CD4-positive, alpha-beta T cell treated with Interleukin-21 for 1 hour (primary cell): ENCODE measurements at regions not wholly inside any gene's neighbourhood (a gene's known extent, or its start where the extent isn't known, plus 50 kb on each side); places are given as distances from the start of the nearest gene placed in this dataset.
"Not testable (repeated sequence)": the region's sequence is repeated elsewhere in the genome, so short reads cannot be mapped to it uniquely, and the experiment has no call there.

ENCODE experiments used
- DNase-seq: peaks from one replicate; pipeline ENCODE4 v3.0.0-alpha.2; 2020

DNA sequence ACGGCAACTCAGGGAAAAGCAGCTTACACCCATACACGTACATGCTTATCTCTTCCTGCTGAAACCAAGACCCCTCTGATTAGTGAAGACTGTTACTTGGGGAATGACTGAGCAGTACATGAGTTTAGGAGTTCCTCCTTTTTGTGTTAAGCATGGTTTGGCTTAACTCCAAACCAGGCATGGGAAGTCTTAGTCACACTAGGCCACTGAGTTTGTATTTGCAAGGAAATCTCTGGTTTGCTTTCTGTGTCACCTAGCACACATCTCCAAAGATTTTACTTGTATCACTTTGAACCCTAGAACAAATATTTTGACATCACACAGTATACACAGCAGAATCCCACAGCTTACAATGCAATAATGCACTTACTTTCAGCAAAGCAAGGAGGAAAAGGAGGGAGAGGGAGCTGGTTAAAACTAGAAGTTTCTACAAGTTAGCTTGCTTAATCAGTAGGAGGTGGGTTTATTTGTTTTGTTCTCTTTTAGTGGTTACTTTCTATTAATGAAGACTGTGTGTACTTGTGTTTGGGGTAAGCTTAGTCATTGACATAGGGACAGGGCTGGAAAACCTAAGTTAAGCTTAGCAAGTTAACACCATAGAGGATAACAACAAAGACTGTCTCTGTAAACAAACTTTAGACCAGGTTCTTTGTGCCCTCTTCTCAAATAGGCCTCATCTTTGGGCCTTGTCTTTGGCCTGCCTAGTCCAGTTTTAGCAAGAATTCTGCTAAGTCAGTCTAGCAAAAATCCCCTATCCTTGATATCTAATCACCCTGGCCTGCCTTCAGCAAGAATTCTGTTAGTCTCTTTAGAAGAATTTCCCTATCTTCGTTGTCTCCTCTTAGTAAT lies 219.4 kb downstream of the MREG start:
- peak; percentile 10 for DNase-seq

DNA sequence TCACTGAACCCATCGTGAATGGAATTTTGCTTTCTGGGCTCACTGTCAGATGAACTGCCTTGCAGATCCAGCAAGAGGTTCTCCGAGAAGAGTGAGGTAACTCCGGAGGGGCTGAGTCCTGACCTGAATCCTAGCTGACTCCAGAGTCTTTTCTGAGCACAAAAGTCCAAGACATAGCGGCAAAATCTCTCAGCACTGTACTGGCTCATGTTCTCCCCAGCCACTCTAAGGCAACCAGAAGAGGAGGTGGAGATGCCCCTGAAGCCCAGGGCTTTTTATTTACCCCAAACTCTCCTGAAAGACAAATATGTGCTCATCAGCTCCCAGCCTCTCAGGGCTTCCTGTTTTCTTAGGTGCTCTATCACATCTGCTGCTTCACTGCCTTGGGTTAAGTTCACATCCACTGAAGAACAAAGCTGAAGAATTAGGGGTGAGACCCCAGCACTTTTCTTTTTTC lies 221.8 kb downstream of the MREG start:
- DNase-seq: no peak

DNA sequence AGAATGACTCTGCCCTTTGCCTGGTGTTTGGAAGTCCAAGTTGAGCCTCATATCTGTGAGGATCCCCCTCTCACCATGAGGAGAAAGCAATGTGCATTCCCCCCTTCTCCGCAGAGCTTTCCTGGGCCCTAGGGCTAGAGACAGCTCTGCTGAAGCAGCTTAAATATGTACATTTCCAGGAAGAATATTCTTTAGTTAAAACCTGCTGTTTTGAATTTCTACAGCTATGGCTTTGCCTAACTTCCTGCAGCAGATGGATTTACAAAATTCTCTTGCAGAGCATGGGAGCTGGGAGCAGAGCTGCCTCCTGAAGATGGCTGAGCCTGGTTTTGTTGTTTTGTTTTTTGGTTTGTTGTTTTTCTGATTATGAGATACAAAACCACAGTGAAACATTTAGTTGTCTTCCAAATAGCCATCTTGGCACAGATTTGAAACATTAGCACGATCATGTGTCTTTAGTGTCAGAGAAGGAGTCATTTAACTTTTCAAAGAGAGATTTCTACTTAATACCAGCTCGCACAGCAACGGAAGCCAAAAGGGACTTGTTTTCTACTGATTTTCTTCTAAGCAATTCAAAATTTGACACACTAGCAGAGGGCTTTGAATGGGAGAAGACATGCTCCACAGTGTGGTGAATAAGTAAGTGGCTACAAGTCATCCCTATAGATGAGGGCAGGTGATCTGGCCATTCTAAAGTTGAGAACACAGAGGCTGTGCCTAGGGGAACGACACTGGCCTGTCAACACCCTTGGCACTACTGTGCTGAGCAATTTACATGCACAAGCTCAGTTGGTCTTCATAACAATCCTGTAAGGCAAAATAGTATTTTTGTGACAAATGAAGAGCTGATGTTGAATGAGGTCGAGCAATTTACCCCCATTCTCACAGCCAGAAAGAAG lies 222.6 kb downstream of the MREG start:
- no peak for DNase-seq

DNA sequence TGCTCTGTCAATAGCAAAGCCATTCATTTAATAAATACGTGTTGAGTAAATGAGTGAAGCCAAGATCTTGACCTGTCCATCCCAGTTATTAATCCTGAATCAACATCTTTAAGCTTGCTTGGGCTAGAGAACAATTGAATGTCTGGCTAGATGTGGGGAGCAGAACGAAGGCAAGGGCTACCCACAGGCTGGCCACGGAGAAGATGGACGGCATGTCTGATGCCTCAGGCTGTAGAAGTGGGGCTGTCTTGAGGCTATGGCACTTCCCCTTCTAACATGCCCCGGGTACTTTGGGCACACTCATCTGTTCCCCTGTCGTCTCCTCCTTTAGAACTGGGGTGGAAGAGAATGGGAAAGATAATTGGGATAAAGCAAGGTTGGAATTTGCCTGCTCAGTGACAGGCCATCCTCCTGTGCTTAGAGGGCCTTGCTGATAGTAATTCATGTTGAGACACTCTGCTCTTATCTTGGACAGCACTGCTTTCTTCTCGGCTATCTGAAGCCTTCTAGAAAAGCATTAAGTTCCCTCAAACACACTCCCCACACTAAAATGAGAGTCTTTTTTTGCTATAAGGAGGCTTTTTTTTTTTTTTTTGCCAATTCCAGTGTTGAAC lies 225.7 kb downstream of the MREG start:
- no peak for DNase-seq

DNA sequence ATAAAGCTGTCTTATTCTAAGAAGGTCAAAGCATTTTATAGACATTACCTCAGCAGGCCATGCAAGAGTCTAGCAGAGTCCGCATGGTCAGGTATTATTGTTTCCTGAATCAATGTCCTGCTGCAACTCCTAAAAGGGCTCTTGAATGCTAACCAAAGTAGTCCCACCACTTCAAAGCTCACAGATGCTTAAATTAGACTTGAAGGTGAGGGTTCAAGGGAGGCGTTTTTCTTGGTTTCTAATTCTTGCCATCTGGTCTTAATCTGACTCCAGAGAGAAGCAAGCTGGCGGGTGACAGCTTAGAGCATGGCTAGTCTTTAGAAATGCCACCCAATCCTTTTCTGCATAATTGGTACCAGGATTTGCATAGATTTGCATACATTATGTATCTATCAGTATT lies 226.3 kb downstream of the MREG start:
- no peak for DNase-seq

DNA sequence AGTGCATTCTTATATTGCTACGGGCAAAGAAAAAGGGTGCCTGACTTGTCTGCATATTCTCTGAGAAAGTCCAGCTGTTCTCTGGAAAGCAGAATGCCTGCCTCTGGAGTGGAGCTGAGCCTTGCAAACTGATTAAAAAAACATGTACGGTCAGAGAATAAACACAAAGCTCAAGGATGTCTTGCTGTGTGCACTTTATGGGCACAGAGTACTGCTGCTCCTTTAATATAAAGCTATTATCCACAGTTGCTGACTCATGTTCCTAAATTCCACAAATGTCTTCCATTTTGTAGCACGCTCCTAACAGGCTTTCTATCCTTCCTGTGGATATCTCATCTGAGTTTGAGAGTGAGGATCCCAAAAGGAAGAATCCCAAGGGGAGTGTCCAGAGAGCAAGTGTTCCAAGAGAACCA lies 229.0 kb downstream of the MREG start:
- no peak for DNase-seq

DNA sequence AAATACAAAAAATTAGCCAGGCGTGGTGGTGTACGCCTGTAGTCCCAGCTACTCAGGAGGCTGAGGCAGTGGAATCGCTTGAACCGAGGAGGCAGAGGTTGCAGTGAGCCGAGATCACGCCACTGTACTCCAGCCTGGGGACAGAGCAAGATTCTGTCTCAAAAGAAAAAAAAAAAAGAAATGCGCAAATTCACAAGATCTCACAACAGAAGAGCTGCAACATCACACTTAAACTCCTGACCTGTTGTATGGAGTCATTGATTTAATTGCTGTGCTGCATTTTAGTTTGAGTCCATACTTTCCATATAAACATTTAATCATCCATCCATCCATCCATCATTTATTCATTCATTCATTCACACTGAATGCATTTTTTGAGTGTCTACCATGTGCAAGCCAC lies 229.7 kb downstream of the MREG start:
- DNase-seq: not testable (repeated sequence)

DNA sequence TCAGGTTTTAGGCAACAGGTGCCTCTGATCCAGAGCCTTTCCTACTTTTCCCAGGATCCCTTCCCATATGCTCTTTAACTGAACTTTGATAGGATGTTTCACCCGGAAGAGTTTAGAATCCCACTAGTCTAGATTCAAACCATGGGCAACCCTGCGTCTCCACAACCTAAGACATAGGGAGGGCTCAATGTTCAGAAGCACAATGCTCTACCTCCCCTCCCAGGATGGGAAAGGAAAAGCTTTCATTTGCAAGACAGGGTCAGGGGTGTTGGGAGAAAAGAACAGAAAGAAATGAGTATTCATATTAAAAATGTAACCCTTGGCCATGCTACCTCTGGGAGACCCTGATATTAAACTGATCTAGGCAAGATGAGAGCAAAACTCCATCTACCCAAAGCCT lies 230.4 kb downstream of the MREG start:
- no peak for DNase-seq

DNA sequence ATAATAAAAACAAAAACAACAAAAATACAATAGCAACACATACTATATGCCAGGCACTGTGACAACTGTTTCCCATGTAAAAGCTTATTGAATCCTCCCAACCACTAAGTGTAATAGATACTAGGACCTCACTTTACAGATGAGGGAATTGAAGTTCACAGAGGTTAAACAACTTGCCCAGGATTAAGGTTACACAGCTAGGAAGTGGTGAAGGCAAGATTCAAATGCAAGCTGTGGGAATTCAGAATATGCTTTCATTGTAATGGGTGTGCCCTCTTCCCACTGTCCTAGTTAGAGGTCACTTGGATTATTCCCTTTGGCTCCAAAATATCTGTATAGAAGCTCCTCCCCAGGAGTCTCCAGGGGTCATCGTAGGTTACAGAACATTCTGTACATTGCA lies 231.1 kb downstream of the MREG start:
- DNase-seq: no peak

DNA sequence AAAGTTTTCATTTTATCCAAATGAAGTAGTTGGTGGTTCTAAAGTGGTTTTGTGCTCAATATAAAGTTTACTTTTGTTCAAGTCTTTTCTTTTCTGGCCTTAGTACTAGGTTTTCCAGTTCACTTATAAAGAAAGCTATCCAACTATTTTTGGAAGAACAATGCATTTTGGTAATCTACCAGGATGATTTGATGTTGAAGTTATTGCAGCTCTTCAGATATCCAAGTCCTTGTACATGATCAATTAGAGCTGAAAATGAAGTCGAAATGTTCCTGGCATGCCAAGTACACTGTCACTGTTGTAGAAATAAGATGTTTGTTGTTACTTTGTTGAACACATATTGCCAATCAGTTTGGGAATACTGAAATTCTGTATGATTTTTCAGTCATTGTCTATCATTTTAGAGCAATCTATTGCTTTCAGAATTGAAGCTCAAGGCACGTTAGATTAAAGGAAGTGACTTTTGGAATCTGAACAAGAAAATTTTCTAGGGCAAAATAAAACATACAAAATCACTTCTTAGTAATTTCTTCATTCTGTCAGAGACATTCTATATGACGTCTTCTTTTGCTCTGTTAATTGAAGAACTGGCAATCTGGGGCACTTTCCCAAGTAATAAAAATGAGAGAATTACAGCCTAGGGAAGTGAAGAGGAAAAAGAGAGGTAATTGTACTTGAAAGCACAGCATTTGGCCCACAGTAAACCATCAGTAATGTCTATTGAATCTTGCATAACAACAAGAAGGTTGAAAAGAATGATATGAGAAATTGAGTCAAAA lies 232.3 kb downstream of the MREG start:
- no peak for DNase-seq

DNA sequence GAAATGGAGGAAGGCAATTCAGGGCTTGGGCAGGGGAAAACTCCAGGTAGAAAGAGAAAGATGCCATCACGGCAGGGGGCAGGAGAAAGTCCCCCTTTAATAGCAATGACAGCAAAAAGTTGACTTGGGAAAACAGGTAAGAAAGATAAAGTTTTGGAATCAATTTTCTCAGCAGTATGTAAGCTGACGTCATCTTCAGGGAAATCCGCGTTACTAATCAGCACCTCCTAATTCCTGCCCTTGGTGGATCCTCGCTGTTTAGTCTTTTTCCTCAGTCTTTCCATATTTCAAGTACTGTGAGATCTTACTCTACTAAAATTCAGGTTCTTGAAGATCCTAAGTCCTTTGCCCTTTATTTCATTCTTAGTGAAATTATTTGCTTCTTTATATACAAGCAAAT lies 233.0 kb downstream of the MREG start:
- no peak for DNase-seq

DNA sequence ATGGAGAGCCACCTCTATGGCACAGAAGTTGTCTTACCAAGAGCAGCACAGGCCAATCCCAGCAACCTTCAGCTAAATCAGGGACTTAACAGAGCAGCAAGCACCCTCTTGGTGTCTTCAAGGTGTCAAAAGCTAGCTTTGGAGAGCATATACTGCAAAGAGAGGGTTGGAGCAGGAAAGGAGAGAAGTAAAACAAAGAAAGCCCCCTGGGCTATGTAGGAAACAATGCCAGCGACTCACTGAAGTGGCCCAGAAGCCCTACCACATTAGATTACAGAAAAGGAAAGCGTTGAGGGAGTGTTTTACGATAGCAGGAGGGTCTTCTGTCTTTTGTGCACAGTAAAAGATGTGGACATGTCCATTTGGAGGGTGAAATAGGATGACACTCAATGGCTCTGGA lies 233.4 kb downstream of the MREG start:
- DNase-seq: no peak

DNA sequence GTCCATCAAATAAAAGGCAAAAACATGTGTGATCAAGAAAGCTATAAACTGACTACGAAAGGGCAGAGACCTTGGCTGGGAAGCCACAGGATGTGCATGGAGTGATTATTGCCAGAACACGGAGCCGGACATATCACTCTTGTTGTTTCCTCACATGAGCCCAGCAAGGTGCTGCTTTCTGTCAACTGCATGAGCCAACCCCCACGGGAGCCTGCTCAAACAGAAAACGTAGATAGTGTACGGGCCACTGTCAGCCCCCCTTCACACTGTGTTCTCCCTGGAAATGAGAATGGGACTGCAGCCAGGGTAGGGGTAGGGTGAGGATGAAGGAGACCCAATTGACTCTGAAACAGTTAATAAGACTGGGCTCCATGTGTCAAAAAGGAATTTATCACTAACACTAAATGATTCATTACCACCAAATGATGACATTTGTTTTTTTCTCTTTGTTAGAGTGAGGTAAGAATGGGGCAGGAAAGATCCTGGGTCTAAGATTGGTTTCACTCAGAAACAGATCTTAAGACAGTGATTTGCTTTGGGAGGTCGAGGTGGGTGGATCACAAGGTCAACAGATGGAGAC lies 235.8 kb downstream of the MREG start:
- no peak for DNase-seq

DNA sequence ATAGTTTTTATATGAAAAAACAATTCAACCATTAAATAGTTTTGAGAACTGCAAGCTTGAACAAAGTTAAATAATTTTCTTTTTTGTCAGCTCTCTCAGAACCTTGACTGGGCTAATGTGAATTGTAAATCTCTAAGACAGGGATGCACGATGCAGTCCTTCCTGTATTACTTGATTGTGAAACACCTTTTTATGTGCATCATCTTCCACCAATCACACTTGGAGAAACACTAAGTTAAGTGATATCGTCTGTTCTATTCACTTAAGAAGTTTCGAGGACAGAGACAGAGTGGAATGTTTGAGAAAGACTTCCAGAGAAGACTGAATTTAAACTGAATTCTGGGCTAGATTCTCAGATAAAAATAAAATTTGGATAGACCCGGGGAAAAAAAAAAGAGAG lies 238.2 kb downstream of the MREG start:
- DNase-seq: no peak

DNA sequence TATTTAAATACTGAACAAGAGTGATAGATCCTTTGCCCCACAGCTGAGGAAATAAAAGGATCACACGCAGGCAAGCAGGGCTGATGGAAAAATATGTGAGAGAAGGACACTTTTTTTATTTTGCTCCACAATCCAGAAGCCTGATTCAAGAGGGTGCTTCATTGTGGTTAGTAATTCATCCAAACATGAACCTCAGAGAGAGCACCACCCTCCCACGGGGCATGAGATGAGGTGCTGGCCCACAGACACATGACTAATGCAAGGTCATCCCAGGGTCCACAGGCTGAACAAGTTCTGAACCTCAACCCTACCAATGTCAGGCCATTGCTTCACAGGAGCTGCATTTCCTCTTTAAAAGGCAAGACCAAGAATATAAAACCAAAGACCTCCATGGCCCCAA lies 239.6 kb downstream of the MREG start:
- no peak for DNase-seq

DNA sequence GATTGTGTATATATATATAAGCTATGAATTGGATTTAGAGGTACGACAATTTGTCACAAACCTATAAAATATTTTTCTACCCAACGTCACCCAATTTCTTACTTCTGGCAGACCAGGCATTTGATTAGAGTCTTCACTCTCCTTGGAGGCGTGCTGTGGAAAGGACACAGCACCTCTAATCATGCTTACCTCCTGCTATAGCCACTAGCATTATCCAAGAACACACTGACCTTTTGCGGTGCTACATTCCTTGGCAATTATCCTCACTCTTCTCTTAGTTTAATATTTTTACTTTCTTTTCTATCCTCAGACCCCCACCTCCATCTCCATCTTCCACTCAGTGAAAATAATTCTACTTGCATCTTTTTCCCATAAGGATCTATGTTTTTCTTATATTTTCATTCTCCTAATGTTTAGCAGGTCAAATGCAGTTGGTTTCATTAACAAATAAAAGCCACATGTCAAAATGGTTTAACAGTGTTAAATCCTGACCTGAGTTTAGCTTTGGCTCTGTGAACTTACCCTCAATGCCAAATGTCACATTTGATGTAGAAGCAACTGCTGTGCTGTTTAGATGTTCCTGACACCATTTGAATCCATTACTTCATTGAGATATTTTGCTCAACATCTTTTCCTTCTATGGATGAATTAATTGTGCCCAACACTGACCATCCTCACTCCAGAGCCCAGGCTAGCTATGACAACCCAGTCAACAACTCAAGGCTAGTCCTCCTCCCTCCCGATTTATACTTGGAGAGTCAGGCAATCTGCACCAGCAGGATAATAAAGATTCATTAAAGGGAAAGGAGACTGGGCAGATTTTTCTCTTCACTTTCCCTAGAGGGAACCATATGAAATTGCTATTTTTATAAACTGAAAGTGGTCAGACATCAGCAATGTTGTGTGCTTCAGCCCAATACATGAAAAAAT lies 240.5 kb downstream of the MREG start:
- no peak for DNase-seq

DNA sequence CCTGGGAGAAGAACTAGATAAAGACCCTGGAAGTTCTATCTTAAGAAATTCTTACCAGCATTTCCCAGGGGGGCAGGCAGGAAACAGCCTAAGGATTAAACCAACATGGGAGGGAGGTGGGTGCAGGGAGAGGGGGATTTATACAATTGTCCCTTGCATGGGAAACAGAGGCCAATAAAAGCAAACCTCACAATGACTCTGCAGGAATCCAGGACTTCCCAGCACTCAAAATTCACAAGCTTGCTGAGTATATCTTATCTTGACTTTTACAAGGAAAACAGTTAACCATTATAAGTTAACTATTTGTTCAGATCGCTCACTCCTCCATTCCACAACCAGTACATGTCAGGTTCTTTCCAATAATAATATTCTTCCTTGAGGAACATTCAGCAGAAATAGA lies 241.3 kb downstream of the MREG start:
- DNase-seq: no peak

DNA sequence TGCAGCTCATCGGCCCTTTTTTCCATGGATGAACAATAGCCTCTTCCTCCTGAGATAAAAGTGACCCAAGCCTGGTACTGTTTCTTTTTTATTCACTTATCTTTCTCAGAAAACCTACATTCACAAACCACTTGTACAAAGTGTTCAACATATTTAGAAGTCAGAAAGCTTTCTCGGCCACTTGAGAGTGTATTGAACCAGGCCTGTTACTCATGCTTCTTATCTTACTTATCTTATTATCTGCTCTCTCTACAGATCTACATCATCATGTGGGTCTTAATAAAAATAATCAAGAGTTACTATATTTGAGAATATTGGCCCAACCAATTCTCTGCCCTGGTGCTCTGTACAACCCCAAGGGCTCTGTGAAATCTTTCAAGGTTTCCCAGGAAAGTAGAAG lies 242.1 kb downstream of the MREG start:
- DNase-seq: no peak

DNA sequence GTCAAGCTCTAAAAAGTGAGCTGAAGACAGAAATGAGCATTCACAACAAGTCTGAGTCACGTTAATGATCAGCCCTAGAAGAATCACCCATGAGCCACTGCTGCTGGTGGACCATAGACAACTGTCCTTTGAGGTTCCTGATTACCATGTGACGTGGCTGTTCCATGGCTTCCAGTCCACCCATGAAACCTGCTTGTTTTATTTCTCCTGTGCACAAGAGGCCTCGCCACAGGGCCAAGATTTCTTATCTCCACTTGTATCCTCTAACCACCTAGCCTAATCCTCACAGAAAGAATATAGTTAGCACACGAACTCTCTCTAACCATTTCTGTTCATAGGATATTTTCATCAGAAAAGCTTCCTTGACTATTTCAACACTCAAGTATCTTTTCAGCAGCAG lies 242.7 kb downstream of the MREG start:
- DNase-seq: no peak

DNA sequence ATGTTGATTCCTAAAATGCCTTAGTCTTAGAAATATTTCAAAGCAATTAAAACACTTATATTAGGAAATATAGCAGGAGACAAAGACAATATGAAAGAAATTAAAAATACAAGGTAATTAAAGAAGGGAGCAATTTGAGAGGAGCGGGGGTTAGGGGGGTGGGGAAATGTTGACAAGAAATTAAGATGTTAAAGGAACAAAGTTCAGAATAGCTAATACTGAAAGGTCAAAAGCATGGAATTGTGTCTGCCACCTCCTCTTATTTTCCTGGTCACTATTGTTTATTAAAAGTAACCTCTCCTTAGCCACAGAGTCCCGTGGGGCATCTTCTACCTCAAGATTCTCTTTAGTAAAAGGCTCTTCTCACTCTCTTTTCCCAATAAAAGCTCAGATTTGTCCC lies 244.1 kb downstream of the MREG start:
- DNase-seq: no peak

DNA sequence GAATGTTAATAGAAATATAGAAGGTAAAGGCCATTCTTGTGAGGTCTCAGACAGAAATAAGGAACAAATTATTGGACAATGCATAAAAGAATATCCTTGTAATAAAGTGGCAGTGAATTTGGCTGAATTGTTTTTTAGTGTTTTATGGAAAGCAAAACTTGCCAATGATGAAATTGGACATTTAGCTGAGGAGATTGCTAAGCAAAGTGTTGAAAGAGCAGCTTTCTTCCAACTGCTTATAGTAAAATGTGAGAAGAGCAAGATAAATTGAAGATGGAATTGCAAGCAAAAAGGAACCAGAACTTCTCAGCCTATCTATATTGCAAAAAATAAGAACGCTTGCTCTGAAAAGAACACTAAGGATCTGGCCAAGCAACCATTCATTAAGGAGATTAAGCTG lies 245.7 kb downstream of the MREG start:
- DNase-seq: no peak
